ENCODE measurements at regions not wholly inside any gene's neighbourhood (a gene's known extent, or its start where the extent isn't known, plus 50 kb on each side); places are given as distances from the start of the nearest gene placed in this dataset.
"Not testable (repeated sequence)": the region's sequence is repeated elsewhere in the genome, so short reads cannot be mapped to it uniquely, and the experiment has no call there.

DNA sequence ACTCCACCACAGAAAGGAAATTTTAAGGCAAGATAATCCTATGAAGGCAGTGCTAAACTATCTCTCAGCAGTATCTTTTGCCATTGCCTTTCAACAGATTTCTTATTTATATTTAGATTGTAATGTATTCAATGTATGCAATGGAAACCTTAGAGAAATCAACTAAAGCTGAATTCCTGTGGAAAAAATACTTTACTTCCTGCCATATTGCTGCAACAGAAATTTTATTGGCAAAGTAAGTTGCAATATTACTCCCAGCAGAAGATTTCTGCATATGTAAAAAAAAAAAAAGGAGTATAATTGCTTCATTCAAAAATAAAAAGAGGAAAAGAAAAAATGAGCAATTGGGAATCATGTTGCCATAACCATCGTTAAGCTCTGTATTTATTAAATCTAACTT, 454.6 kb upstream of the CD180 start:
- H3K36me3 Mint-ChIP-seq = no peaks in the 10 kb centered on the region
- H3K27ac Mint-ChIP-seq = no peak overlapping the region
- no peaks in the 10 kb centered on the region for H3K4me1 Mint-ChIP-seq
- H3K9me3 Mint-ChIP-seq = no peaks in the 10 kb centered on the region
- peaks cover 7% of the 10 kb centered on the region for H3K27me3 Mint-ChIP-seq
- ATAC-seq (ENCODE audit: low read depth) (no peak), DNase-seq (ENCODE audit: low spot score in 2 of 2) (no peak)
- H3K4me3 Mint-ChIP-seq = no peak overlapping the region

DNA sequence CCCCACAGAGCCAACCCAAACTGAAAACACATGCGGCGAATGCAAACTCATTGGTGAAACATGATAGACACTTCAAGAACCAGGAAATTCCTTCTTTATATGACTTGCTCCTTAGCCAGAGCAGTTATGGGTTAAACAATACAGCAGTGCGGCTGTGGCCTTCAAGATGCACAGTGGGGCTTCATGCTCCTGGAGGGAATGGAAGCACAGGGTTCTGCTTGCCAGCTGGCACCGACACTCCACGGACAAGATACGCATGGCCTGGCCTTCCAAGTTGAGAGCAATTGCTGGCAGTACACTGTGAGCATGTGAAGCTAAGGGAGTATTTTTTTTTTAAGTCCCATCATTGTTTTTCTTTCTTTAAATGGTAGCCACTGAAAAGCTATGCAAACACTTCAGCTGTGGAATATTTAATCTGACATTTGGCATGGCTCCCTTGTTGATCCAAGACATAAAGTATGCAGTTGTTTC, 451.6 kb upstream of the CD180 start:
- no peak overlapping the region for H3K4me3 Mint-ChIP-seq
- H3K27me3 Mint-ChIP-seq = peaks cover 7% of the 10 kb centered on the region
- H3K4me1 Mint-ChIP-seq = no peaks in the 10 kb centered on the region
- peaks cover 3% of the 10 kb centered on the region for H3K9me3 Mint-ChIP-seq
- DNase-seq (ENCODE audit: low spot score in 2 of 2) = no peak
- H3K27ac Mint-ChIP-seq = no peak overlapping the region
- ATAC-seq (ENCODE audit: low read depth) = no peak
- H3K36me3 Mint-ChIP-seq = no peaks in the 10 kb centered on the region

DNA sequence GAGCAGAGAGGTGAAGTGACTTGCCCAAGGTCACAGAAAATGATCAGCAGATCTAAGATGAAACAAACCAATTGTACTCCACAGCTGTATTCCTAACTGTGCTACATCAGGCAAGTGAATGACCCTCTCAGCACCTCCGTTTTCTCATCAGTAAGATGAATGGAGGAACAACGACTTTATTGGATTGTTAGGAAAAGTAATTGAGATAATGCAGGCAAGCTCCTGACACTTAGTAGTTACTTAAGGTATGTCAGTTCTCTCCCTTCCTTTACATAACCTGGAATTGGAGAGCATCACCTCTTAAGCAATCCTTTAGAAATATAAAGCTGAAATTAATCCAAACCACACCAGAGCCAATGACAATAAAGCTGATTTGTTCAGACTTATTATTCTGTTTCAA, 451.2 kb upstream of the CD180 start:
- H3K27ac Mint-ChIP-seq = no peak overlapping the region
- H3K4me1 Mint-ChIP-seq = no peaks in the 10 kb centered on the region
- peaks cover 3% of the 10 kb centered on the region for H3K9me3 Mint-ChIP-seq
- H3K27me3 Mint-ChIP-seq = peaks cover 5% of the 10 kb centered on the region
- no peak for ATAC-seq (ENCODE audit: low read depth)
- DNase-seq (ENCODE audit: low spot score in 2 of 2) = no peak
- H3K4me3 Mint-ChIP-seq = no peak overlapping the region
- no peaks in the 10 kb centered on the region for H3K36me3 Mint-ChIP-seq

DNA sequence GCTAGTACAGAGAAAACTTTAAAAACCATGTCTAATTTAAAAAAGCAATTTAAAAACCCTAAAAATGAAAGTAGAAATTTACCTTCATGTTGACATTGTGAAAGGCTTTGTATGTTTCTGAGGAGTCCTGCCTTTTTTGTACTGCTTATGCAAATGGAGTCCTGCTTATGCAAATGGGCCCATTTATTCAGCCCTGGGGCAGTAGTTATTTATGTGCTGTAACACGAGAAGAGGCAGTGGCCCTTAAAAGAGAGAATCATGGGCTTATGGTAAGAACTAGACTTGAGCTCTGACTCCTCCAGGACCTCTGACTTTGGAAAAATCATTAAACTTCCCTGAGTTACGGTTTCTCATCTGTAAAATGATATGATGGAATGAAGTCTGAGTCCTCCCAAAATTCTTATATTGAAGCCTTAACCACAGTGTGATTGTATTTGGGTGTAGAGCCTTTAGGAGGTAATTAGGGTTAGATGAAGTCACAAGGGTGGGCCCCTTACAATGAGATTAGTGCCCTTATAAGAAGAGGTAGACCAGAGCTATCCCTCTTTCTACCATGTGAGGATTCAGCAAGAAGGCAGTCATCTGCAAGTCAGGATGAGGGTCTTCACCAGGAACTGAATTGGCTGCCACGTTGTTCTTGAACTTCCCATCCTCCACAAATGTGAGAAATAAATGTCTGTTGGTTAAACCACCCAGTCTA, 447.8 kb upstream of the CD180 start:
- H3K27ac Mint-ChIP-seq = no peak overlapping the region
- ATAC-seq (ENCODE audit: low read depth) = no peak
- H3K27me3 Mint-ChIP-seq = peaks cover 5% of the 10 kb centered on the region
- no peak for DNase-seq (ENCODE audit: low spot score in 2 of 2)
- no peak overlapping the region for H3K4me3 Mint-ChIP-seq
- H3K36me3 Mint-ChIP-seq = no peaks in the 10 kb centered on the region
- no peaks in the 10 kb centered on the region for H3K4me1 Mint-ChIP-seq
- H3K9me3 Mint-ChIP-seq = peaks cover 3% of the 10 kb centered on the region

- Mint-ChIP-seq H3K36me3 (no peaks in the 10 kb centered on the region), H3K4me1 (no peaks in the 10 kb centered on the region), H3K27ac (no peak overlapping the region), H3K9me3 (peaks cover 3% of the 10 kb centered on the region), H3K27me3 (no peaks in the 10 kb centered on the region), H3K4me3 (no peak overlapping the region)
- ATAC-seq (ENCODE audit: low read depth) (no peak), DNase-seq (ENCODE audit: low spot score in 2 of 2) (no peak)
Observed at GRCh38 chr5:67643536-67643935, 446.9 kb upstream of the CD180 start.

- no peak overlapping the region for H3K27ac Mint-ChIP-seq
- H3K27me3 Mint-ChIP-seq = peaks cover 1% of the 10 kb centered on the region
- no peak for DNase-seq (ENCODE audit: low spot score in 2 of 2)
- ATAC-seq (ENCODE audit: low read depth) = no peak
- H3K36me3 Mint-ChIP-seq = no peaks in the 10 kb centered on the region
- H3K4me3 Mint-ChIP-seq = no peak overlapping the region
- H3K9me3 Mint-ChIP-seq = no peaks in the 10 kb centered on the region
- H3K4me1 Mint-ChIP-seq = no peaks in the 10 kb centered on the region
Observed at GRCh38 chr5:67639976-67640375, 443.4 kb upstream of the CD180 start.

- Mint-ChIP-seq H3K4me1 (no peaks in the 10 kb centered on the region), H3K27ac (no peak overlapping the region), H3K9me3 (peaks cover 2% of the 10 kb centered on the region), H3K4me3 (no peak overlapping the region), H3K36me3 (peaks cover 2% of the 10 kb centered on the region), H3K27me3 (peaks cover 4% of the 10 kb centered on the region)
- no peak for DNase-seq (ENCODE audit: low spot score in 2 of 2)
- ATAC-seq (ENCODE audit: low read depth) = no peak
Observed at GRCh38 chr5:67639313-67639712, 442.7 kb upstream of the CD180 start.

- H3K9me3 Mint-ChIP-seq = peaks cover 2% of the 10 kb centered on the region
- DNase-seq (ENCODE audit: low spot score in 2 of 2) = no peak
- H3K4me3 Mint-ChIP-seq = no peak overlapping the region
- no peaks in the 10 kb centered on the region for H3K4me1 Mint-ChIP-seq
- H3K27ac Mint-ChIP-seq = no peak overlapping the region
- no peak for ATAC-seq (ENCODE audit: low read depth)
- H3K27me3 Mint-ChIP-seq = peaks cover 5% of the 10 kb centered on the region
- H3K36me3 Mint-ChIP-seq = peaks cover 2% of the 10 kb centered on the region
Observed at GRCh38 chr5:67636850-67637524, 440.4 kb upstream of the CD180 start.

DNA sequence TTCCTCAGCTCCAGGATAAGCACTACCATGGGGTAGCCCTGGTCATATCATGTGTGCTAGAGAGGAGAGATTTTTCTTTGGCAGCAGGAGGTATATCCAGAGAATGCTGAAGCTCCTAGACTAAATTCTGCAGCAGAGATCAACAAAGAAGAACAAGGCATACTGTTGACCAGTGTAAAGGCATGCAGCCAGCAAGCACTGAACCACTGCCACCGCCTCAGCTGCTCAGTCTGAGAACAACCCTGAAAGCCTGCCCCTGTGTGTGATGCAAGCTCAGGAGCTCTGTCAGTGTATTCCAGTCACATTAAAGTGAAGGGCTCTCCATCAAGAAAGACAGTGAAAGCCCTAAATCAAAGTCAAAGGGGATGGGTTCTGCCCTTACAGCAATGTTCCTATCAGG, 439.5 kb upstream of the CD180 start:
- DNase-seq (ENCODE audit: low spot score in 2 of 2) (no peak), ATAC-seq (ENCODE audit: low read depth) (no peak)
- Mint-ChIP-seq H3K4me3 (no peak overlapping the region), H3K27ac (no peak overlapping the region), H3K9me3 (peaks cover 4% of the 10 kb centered on the region), H3K36me3 (peaks cover 2% of the 10 kb centered on the region), H3K27me3 (peaks cover 6% of the 10 kb centered on the region), H3K4me1 (no peaks in the 10 kb centered on the region)

DNA sequence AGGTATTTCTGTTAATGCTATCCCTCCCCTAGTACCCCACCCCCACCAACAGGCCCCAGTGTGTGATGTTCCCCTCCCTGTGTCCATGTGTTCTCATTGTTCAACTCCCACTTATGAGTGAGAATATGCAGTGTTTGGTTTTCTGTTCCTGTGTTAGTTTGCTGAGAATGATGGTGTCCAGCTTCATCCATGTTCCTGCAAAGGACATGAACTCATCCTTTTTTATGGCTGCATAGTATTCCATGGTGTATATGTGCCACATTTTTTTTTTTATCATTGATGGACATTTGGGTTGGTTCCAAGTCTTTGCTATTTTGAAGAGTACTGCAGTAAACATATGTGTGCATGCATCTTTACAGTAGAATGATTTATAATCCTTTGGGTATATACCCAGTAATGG, 430.5 kb upstream of the CD180 start:
- not testable (repeated sequence) for ATAC-seq (ENCODE audit: low read depth); H3K4me1 Mint-ChIP-seq

DNA sequence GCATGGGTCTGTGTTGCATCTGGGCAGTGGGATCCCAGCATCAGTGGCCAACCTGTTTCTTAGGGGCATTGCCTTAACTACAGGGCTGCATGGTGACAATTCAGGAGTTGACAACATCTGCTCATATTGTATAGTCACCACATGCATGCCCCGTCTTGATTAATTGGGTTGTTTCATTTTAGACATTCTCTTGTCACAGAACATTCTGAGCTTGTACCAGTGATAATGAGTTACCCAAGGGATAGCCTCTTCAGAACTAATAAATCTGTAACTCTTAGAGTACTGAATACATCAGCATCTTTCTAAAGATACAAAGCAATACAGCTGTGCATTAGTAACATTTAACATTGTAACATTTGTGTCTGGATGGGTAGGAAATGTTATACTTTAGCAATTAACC, 426.5 kb upstream of the CD180 start:
- Mint-ChIP-seq H3K27ac (no peak overlapping the region), H3K36me3 (peaks cover 2% of the 10 kb centered on the region), H3K9me3 (peaks cover 2% of the 10 kb centered on the region), H3K4me1 (peaks cover 7% of the 10 kb centered on the region), H3K27me3 (peaks cover 4% of the 10 kb centered on the region), H3K4me3 (no peak overlapping the region)
- ATAC-seq (ENCODE audit: low read depth) (no peak), DNase-seq (ENCODE audit: low spot score in 2 of 2) (no peak)

More for the DNA sequence above, 430.5 kb upstream of the CD180 start:
- H3K27me3 Mint-ChIP-seq; H3K36me3 Mint-ChIP-seq; H3K4me3 Mint-ChIP-seq; H3K9me3 Mint-ChIP-seq; DNase-seq (ENCODE audit: low spot score in 2 of 2); H3K27ac Mint-ChIP-seq: not testable (repeated sequence)

- no peaks in the 10 kb centered on the region for H3K9me3 Mint-ChIP-seq
- peaks cover 2% of the 10 kb centered on the region for H3K27me3 Mint-ChIP-seq
- no peak for DNase-seq (ENCODE audit: low spot score in 2 of 2)
Observed at GRCh38 chr5:67620424-67621397, 424.1 kb upstream of the CD180 start.

DNA sequence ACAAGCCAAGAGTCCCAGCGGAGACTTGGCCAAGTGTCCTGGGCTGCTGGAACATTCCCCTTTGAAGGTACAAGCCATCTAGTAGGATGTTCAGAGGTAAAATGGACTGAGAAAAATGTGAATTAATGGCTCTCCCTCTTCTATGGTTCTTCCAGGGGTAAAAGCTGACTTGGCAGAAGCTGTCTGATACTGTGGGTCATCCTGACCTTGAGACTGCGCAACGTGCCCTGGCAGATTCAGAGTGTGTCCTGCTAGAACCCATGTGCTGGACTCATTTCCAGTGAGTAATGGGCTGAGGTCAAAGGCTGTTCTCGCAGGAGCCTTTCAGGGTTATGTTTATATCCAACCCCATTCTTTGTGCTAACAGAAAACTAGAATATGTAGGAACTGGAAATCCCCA, 423.0 kb upstream of the CD180 start:
- no peak for DNase-seq (ENCODE audit: low spot score in 2 of 2)
- no peak for ATAC-seq (ENCODE audit: low read depth)
- H3K9me3 Mint-ChIP-seq = no peaks in the 10 kb centered on the region
- peaks cover 2% of the 10 kb centered on the region for H3K27me3 Mint-ChIP-seq
- H3K4me1 Mint-ChIP-seq = peaks cover 7% of the 10 kb centered on the region
- no peak overlapping the region for H3K27ac Mint-ChIP-seq
- no peak overlapping the region for H3K4me3 Mint-ChIP-seq
- H3K36me3 Mint-ChIP-seq = no peaks in the 10 kb centered on the region

More at GRCh38 chr5:67620424-67621397, 424.1 kb upstream of the CD180 start:
- no peak overlapping the region for H3K4me3 Mint-ChIP-seq
- H3K27ac Mint-ChIP-seq = no peak overlapping the region
- no peak for ATAC-seq (ENCODE audit: low read depth)
- peaks cover 7% of the 10 kb centered on the region for H3K4me1 Mint-ChIP-seq
- H3K36me3 Mint-ChIP-seq = no peaks in the 10 kb centered on the region

DNA sequence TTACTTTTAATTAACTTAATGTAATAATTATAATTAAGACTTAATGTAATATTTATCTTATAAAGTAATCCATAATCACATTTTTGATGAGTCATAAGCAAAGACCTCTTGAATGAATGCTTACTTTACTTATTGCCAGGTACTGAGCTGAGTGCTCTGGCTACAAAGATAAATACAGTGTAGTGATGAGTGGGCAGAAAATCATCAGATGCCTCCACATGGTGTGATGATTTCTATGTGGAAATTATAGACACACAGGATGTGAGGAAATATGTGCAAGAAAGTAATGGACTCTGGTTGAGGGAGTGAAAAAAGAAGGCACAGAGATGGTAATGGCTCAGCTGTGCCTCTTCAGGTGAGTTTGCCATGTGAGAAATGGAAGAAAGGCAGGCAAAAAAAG, 422.6 kb upstream of the CD180 start:
- H3K9me3 Mint-ChIP-seq = no peaks in the 10 kb centered on the region
- ATAC-seq (ENCODE audit: low read depth) (no peak), DNase-seq (ENCODE audit: low spot score in 2 of 2) (no peak)
- no peak overlapping the region for H3K27ac Mint-ChIP-seq
- H3K4me3 Mint-ChIP-seq = no peak overlapping the region
- H3K27me3 Mint-ChIP-seq = peaks cover 2% of the 10 kb centered on the region
- H3K36me3 Mint-ChIP-seq = no peaks in the 10 kb centered on the region
- peaks cover 7% of the 10 kb centered on the region for H3K4me1 Mint-ChIP-seq
